ENCODE measurements at regions not wholly inside any gene's neighbourhood (a gene's known extent, or its start where the extent isn't known, plus 50 kb on each side); places are given as distances from the start of the nearest gene placed in this dataset.

DNA sequence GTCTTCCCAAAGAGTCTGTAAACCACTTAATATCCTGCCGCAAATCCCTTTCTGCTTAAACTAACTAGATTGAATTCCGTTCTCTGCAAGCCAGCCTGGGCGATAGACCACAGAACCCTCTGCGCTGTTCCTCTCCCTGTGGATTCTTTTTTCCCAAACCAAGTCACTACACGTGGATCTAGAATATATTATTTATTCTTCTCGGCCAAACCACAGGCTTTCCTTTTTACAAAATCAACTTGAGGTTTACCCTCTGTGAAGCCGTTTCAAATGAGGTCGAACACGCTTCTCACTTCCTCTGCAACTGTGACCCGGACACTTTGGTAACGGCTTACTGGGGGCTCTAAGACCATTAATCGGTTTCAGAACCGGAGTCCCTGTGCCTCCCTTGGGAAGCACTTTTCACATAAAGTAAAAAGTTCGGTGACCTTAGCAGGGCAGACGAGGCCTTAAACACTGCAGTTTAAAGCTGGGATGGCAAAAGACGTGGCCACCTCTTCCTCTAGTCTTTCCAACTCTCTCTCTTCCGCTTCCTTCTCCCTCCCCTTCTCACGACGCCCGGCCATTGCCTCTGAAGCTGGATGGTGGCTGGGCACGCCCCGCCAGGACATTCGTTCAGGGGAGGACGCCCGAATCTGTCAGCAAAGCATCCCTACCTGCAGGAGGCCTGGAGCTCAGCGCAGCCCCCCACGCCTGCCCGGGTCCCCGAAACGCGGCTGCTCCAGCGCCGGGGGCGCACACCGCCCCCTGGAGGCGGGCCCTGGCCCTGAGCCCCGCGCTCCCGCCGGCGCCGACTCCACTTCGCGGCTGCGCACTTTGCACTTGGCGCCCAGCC lies 55.0 kb upstream of the FOXC1 start:
- DNase-seq (peak; percentile 45 to 81 (median 73)), ATAC-seq (peak; percentile 94)
- H3K27me3 Mint-ChIP-seq, result peaks cover 0 to 41% (median 6%) of the 10 kb centered on the region in 5 donors
- peak overlapping the region; percentile 47 to 96 (median 72) for H3K27ac Mint-ChIP-seq
- CTCF ChIA-PET, result interaction anchor here (0.9 to 6.8 kb wide), 5 partner anchors 11 to 31 kb away, joined by 3 to 50 read pairs (median 5); no protein-coding TSS in a partner anchor
- H3K4me3 Mint-ChIP-seq, result peak overlapping the region; percentile 76 to 93 (median 86)
- H3K36me3 Mint-ChIP-seq, result peaks cover 0 to 16% (median 5%) of the 10 kb centered on the region in 5 donors
- Histone ChIP-seq H3K27ac (ENCODE audit: low read depth, low read length) (peak overlapping the region; percentile 36), H3K4me3 (ENCODE audit: low read length) (peak overlapping the region; percentile 64), H3K27me3 (ENCODE audit: control insufficient read depth in 2 of 2, insufficient read depth in 2 of 2, low read length in 2 of 2) (no peaks in the 10 kb centered on the region), H3K36me3 (ENCODE audit: control insufficient read depth in 2 of 3, insufficient read depth in 3 of 3, low read length in 3 of 3) (no peaks in the 10 kb centered on the region), H3K9me3 (ENCODE audit: control insufficient read depth in 2 of 3, low read length in 3 of 3) (no peaks in the 10 kb centered on the region), H3K4me1 (ENCODE audit: control insufficient read depth in 2 of 2, insufficient read depth in 2 of 2, low read length in 2 of 2) (peaks cover 4 to 7% of the 10 kb centered on the region in 2 donors)
- POLR2A ChIA-PET, result interaction anchor here (0.9 to 1.2 kb wide), 2 partner anchors 9 to 28 kb away, joined by 3 to 5 read pairs; no protein-coding TSS in a partner anchor
- peaks cover 8 to 54% (median 25%) of the 10 kb centered on the region in 7 donors for H3K4me1 Mint-ChIP-seq
- H3K9me3 Mint-ChIP-seq, result peaks cover 0 to 31% (median 3%) of the 10 kb centered on the region in 11 donors
- intact Hi-C loops (cut with micrococcal nuclease), result loop anchor here in 1 of 2 donors (1.0 kb wide), 2 partner anchors 19 to 30 kb away; no protein-coding TSS in a partner anchor

DNA sequence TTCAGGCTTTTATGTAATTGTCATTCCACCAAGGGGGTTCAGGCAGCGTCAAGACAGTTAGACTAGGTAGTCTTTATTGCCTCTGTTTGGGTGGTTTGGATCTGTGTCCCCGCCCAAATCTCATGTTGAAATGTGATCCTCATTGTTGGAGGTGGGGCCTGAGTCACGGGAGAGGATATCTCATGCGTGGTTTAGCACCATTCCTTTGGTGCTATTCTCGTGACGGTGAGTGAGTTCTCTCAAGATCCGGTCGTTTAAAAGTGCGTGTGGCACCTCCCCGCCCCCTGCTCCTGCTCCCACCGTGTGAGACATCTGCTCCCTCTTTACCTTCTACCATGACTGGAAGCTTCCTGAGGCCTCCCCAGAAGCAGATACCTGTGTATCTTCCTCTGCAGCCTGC lies 51.3 kb upstream of the FOXC1 start:
- Histone ChIP-seq H3K4me3 (ENCODE audit: low read length) (no peak overlapping the region), H3K27ac (ENCODE audit: low read depth, low read length) (no peak overlapping the region), H3K36me3 (ENCODE audit: control insufficient read depth in 2 of 3, insufficient read depth in 3 of 3, low read length in 3 of 3) (no peaks in the 10 kb centered on the region), H3K9me3 (ENCODE audit: control insufficient read depth in 2 of 3, low read length in 3 of 3) (no peaks in the 10 kb centered on the region), H3K4me1 (ENCODE audit: control insufficient read depth in 2 of 2, insufficient read depth in 2 of 2, low read length in 2 of 2) (peaks cover 4 to 7% of the 10 kb centered on the region in 2 donors), H3K27me3 (ENCODE audit: control insufficient read depth in 2 of 2, insufficient read depth in 2 of 2, low read length in 2 of 2) (no peaks in the 10 kb centered on the region)
- H3K9me3 Mint-ChIP-seq, result peaks cover 0 to 6% (median 0%) of the 10 kb centered on the region in 11 donors
- peaks cover 0 to 55% (median 6%) of the 10 kb centered on the region in 5 donors for H3K27me3 Mint-ChIP-seq
- H3K36me3 Mint-ChIP-seq, result peaks cover 0 to 8% (median 2%) of the 10 kb centered on the region in 5 donors
- no peak overlapping the region for H3K4me3 Mint-ChIP-seq
- CTCF ChIA-PET, result interaction anchor here (6.8 kb wide), 1 partner anchor 34 kb away, joined by 50 read pairs; no protein-coding TSS in a partner anchor
- no peak overlapping the region for H3K27ac Mint-ChIP-seq
- POLR2A ChIA-PET, result no interaction called here
- intact Hi-C loops (cut with micrococcal nuclease), result no loop called here
- H3K4me1 Mint-ChIP-seq, result peaks cover 13 to 33% (median 19%) of the 10 kb centered on the region in 7 donors
- no peak for ATAC-seq
- no peak for DNase-seq

All from naive thymus-derived CD4-positive, alpha-beta T cell (primary cell).